Fibroblast of lung (primary cell): ENCODE measurements at regions not wholly inside any gene's neighbourhood (a gene's known extent, or its start where the extent isn't known, plus 50 kb on each side); places are given as distances from the start of the nearest gene placed in this dataset.

ENCODE experiments used
- DNase-seq, 2 donors: peaks; one replicate each; pipeline versions ENCODE4 v3.0.0 to v3.0.0-alpha.2; 2010; ENCODE audit warnings: low read depth in 2 of 2
- H2AFZ ChIP-seq: 2 replicates; pipeline ENCODE4 v1.5.1; 2012; ENCODE audit warnings: low read length, control low read depth, inconsistent platforms
- H3K27ac ChIP-seq: 2 replicates; pipeline ENCODE4 v1.5.1; 2011; ENCODE audit warnings: low read length, control low read depth; ENCODE audit not compliant: insufficient read depth
- H3K27me3 ChIP-seq: 2 replicates; pipeline ENCODE4 v1.5.1; 2011; ENCODE audit warnings: mild to moderate bottlenecking, low read length; ENCODE audit not compliant: control insufficient read depth, insufficient read depth
- H3K36me3 ChIP-seq: 2 replicates; pipeline ENCODE4 v1.5.1; 2011; ENCODE audit warnings: low read length; ENCODE audit not compliant: control insufficient read depth, insufficient read depth
- H3K4me1 ChIP-seq: 2 replicates; pipeline ENCODE4 v1.5.1; 2011; ENCODE audit warnings: low read length; ENCODE audit not compliant: control insufficient read depth, insufficient read depth; ENCODE audit errors: extremely low read depth
- H3K4me2 ChIP-seq: 2 replicates; pipeline ENCODE4 v1.5.1; 2011; ENCODE audit warnings: low read length, control low read depth; ENCODE audit not compliant: insufficient read depth; ENCODE audit errors: extremely low read depth
- H3K4me3 ChIP-seq, 4 experiments: fragments of 200-600 bp in 1 of 4; sonication (generic) in 1 of 4; replicated peaks in 1 of 4; 2 replicates each; pipeline ENCODE4 v1.5.1; 2011 to 2016; ENCODE audit warnings: low read length in 4 of 4, low read depth in 3 of 4, mild to moderate bottlenecking in 3 of 4, control low read depth in 2 of 4, inconsistent platforms in 1 of 4, mixed read lengths in 1 of 4; ENCODE audit not compliant: insufficient read depth in 1 of 4; ENCODE audit errors: control extremely low read depth in 1 of 4
- H3K79me2 ChIP-seq: 2 replicates; pipeline ENCODE4 v1.5.1; 2012; ENCODE audit warnings: mild to moderate bottlenecking, low read length, inconsistent platforms; ENCODE audit not compliant: control insufficient read depth, insufficient read depth
- H3K9ac ChIP-seq: 2 replicates; pipeline ENCODE4 v1.5.1; 2011; ENCODE audit warnings: mild to moderate bottlenecking, low read length, control low read depth; ENCODE audit not compliant: insufficient read depth
- H3K9me3 ChIP-seq: 2 replicates; pipeline ENCODE4 v1.5.1; 2012; ENCODE audit warnings: low read depth, low read length; ENCODE audit not compliant: control insufficient read depth, insufficient read depth
- H4K20me1 ChIP-seq: 2 replicates; pipeline ENCODE4 v1.5.1; 2011; ENCODE audit warnings: low read length; ENCODE audit not compliant: control insufficient read depth, insufficient read depth; ENCODE audit errors: extremely low read depth
- EZH2 ChIP-seq: IDR thresholded peaks from 2 replicates; pipeline ENCODE4 v1.5.1; 2012; ENCODE audit warnings: low read length, control low read depth, mild to moderate bottlenecking; ENCODE audit errors: missing control alignments
- TF ChIP-seq, protein P1 (sequence below), 2 donors: IDR thresholded peaks in 1 of 2; conservative IDR thresholded peaks in 1 of 2; 1 replicate in 1 of 2; 2 replicates in 1 of 2; pipeline ENCODE4 v1.5.1; 2011 to 2012; ENCODE audit warnings: low read length in 2 of 2, control low read depth in 1 of 2, inconsistent platforms in 1 of 2, low read depth in 1 of 2, mild to moderate bottlenecking in 1 of 2

- Histone ChIP-seq H3K36me3 (no peaks in the 10 kb centered on the region), H3K4me3 (no peak overlapping the region), H3K4me1 (no peaks in the 10 kb centered on the region), H3K27ac (no peak overlapping the region), H3K79me2 (no peaks in the 10 kb centered on the region), H3K4me2 (peak overlapping the region; percentile 40), H2AFZ (no peak overlapping the region), H3K9me3 (no peaks in the 10 kb centered on the region), H3K27me3 (no peaks in the 10 kb centered on the region), H3K9ac (no peak overlapping the region), H4K20me1 (no peaks in the 10 kb centered on the region)
- no peak for DNase-seq
- TF ChIP-seq, protein P1, sequence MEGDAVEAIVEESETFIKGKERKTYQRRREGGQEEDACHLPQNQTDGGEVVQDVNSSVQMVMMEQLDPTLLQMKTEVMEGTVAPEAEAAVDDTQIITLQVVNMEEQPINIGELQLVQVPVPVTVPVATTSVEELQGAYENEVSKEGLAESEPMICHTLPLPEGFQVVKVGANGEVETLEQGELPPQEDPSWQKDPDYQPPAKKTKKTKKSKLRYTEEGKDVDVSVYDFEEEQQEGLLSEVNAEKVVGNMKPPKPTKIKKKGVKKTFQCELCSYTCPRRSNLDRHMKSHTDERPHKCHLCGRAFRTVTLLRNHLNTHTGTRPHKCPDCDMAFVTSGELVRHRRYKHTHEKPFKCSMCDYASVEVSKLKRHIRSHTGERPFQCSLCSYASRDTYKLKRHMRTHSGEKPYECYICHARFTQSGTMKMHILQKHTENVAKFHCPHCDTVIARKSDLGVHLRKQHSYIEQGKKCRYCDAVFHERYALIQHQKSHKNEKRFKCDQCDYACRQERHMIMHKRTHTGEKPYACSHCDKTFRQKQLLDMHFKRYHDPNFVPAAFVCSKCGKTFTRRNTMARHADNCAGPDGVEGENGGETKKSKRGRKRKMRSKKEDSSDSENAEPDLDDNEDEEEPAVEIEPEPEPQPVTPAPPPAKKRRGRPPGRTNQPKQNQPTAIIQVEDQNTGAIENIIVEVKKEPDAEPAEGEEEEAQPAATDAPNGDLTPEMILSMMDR (conservative IDR thresholded peaks at IDR 0.05 in 1 of 2, IDR thresholded peaks at IDR 0.05 in 1 of 2; ENCODE audit: low read depth in 1 of 2, low read length in 2 of 2): no peak
- TF ChIP-seq EZH2: no peak
Measured at GRCh38 chr5:58224221-58224620, 235.7 kb downstream of the PLK2 start.

- Histone ChIP-seq H3K4me1 (no peaks in the 10 kb centered on the region), H3K4me3 (no peak overlapping the region), H3K4me2 (no peak overlapping the region), H4K20me1 (no peaks in the 10 kb centered on the region), H2AFZ (no peak overlapping the region), H3K27ac (no peak overlapping the region), H3K79me2 (no peaks in the 10 kb centered on the region), H3K36me3 (no peaks in the 10 kb centered on the region), H3K9ac (no peak overlapping the region), H3K27me3 (no peaks in the 10 kb centered on the region), H3K9me3 (no peaks in the 10 kb centered on the region)
- TF ChIP-seq, protein P1 (conservative IDR thresholded peaks at IDR 0.05 in 1 of 2, IDR thresholded peaks at IDR 0.05 in 1 of 2; ENCODE audit: low read depth in 1 of 2, low read length in 2 of 2): no peak
- TF ChIP-seq EZH2: no peak
- DNase-seq: no peak
Measured at GRCh38 chr5:58215364-58215763, 244.5 kb downstream of the PLK2 start.

GRCh38 chr5:58211441-58211840 lies 248.4 kb downstream of the PLK2 start:
- no peaks in the 10 kb centered on the region for H4K20me1 ChIP-seq
- TF ChIP-seq, protein P1 (conservative IDR thresholded peaks at IDR 0.05 in 1 of 2, IDR thresholded peaks at IDR 0.05 in 1 of 2; ENCODE audit: low read depth in 1 of 2, low read length in 2 of 2): no peak
- no peak for TF ChIP-seq EZH2
- no peak overlapping the region for H3K4me3 ChIP-seq
- no peaks in the 10 kb centered on the region for H3K9me3 ChIP-seq
- H2AFZ ChIP-seq: no peak overlapping the region
- peak in 1 of 2 donors; percentile 15 for DNase-seq
- H3K79me2 ChIP-seq: no peaks in the 10 kb centered on the region
- no peak overlapping the region for H3K4me2 ChIP-seq
- no peaks in the 10 kb centered on the region for H3K4me1 ChIP-seq
- no peaks in the 10 kb centered on the region for H3K36me3 ChIP-seq
- no peak overlapping the region for H3K27ac ChIP-seq
- H3K9ac ChIP-seq: no peak overlapping the region
- H3K27me3 ChIP-seq: no peaks in the 10 kb centered on the region
